PC-3 (cell line): ENCODE measurements at regions not wholly inside any gene's neighbourhood (a gene's known extent, or its start where the extent isn't known, plus 50 kb on each side); places are given as distances from the start of the nearest gene placed in this dataset.

Experiments used
- CTCF ChIP-seq: fragments of 300-600 bp; sonication (generic); conservative IDR thresholded peaks from 2 replicates; pipeline ENCODE4 v1.5.1; 2017; ENCODE audit warnings: antibody characterized with exemption, low read depth, mild to moderate bottlenecking, low read length
- EZH2 ChIP-seq: fragments of 300-600 bp; sonication (generic); IDR thresholded peaks from one replicate; pipeline ENCODE4 v1.6.1; 2017; ENCODE audit warnings: antibody characterized with exemption, mild to moderate bottlenecking, low read length; ENCODE audit not compliant: unreplicated experiment

GRCh38 chr4:161008527-161008926, 1155.3 kb downstream of the FSTL5 start:
- TF ChIP-seq CTCF = no peak
- TF ChIP-seq EZH2 = no peak
